Type B pancreatic cell (in vitro differentiated cells): ENCODE measurements at regions not wholly inside any gene's neighbourhood (a gene's known extent, or its start where the extent isn't known, plus 50 kb on each side); places are given as distances from the start of the nearest gene placed in this dataset.

Source experiments
- DNase-seq: peaks from one replicate; pipeline ENCODE4 v3.0.0; 2021; ENCODE audit warnings: mixed read lengths; ENCODE audit not compliant: unreplicated experiment; ENCODE audit errors: extremely low spot score
- H3K27ac Mint-ChIP-seq: 2 replicates; pipeline ENCODE4 v1.8.0; 2021; ENCODE audit warnings: mild to moderate bottlenecking, mixed read lengths
- H3K27me3 Mint-ChIP-seq: 2 replicates; pipeline ENCODE4 v1.8.0; 2021; ENCODE audit warnings: mixed read lengths
- H3K36me3 Mint-ChIP-seq: 2 replicates; pipeline ENCODE4 v1.8.0; 2021; ENCODE audit warnings: mixed read lengths
- H3K4me1 Mint-ChIP-seq: one replicate; pipeline ENCODE4 v1.8.0; 2021; ENCODE audit warnings: mixed read lengths; ENCODE audit not compliant: unreplicated experiment
- H3K4me3 Mint-ChIP-seq: 2 replicates; pipeline ENCODE4 v1.8.0; 2021; ENCODE audit warnings: mild to moderate bottlenecking, mixed read lengths
- H3K9me3 Mint-ChIP-seq: 2 replicates; pipeline ENCODE4 v1.8.0; 2021; ENCODE audit warnings: mixed read lengths
- CTCF ChIP-seq: fragments of 200-600 bp; sonication (generic); conservative IDR thresholded peaks from 2 replicates; pipeline ENCODE4 v1.5.0; 2021; ENCODE audit warnings: antibody characterized with exemption, mild to moderate bottlenecking

- no peak overlapping the region for H3K27ac Mint-ChIP-seq
- DNase-seq, result no peak
- H3K9me3 Mint-ChIP-seq, result no peaks in the 10 kb centered on the region
- no peak overlapping the region for H3K4me3 Mint-ChIP-seq
- no peaks in the 10 kb centered on the region for H3K4me1 Mint-ChIP-seq
- no peaks in the 10 kb centered on the region for H3K36me3 Mint-ChIP-seq
- no peak for TF ChIP-seq CTCF
- no peaks in the 10 kb centered on the region for H3K27me3 Mint-ChIP-seq
Measured at GRCh38 chr2:117065912-117066311, 748.6 kb upstream of the DDX18 start.

GRCh38 chr2:117067900-117068299 lies 746.6 kb upstream of the DDX18 start:
- DNase-seq, result no peak
- H3K27ac Mint-ChIP-seq, result no peak overlapping the region
- H3K9me3 Mint-ChIP-seq, result no peaks in the 10 kb centered on the region
- no peak for TF ChIP-seq CTCF
- no peak overlapping the region for H3K4me3 Mint-ChIP-seq
- no peaks in the 10 kb centered on the region for H3K27me3 Mint-ChIP-seq
- H3K36me3 Mint-ChIP-seq, result no peaks in the 10 kb centered on the region
- no peaks in the 10 kb centered on the region for H3K4me1 Mint-ChIP-seq

- no peaks in the 10 kb centered on the region for H3K27me3 Mint-ChIP-seq
- H3K4me3 Mint-ChIP-seq, result no peak overlapping the region
- no peaks in the 10 kb centered on the region for H3K4me1 Mint-ChIP-seq
- DNase-seq, result no peak
- H3K27ac Mint-ChIP-seq, result no peak overlapping the region
- no peaks in the 10 kb centered on the region for H3K36me3 Mint-ChIP-seq
- H3K9me3 Mint-ChIP-seq, result no peaks in the 10 kb centered on the region
- TF ChIP-seq CTCF, result no peak
Measured at GRCh38 chr2:117068371-117068770, 746.1 kb upstream of the DDX18 start.

GRCh38 chr2:117071556-117072102 lies 742.9 kb upstream of the DDX18 start:
- H3K27me3 Mint-ChIP-seq, result no peaks in the 10 kb centered on the region
- H3K27ac Mint-ChIP-seq, result no peak overlapping the region
- no peaks in the 10 kb centered on the region for H3K4me1 Mint-ChIP-seq

GRCh38 chr2:117074756-117075155 lies 739.7 kb upstream of the DDX18 start:
- no peak for TF ChIP-seq CTCF
- no peak overlapping the region for H3K27ac Mint-ChIP-seq
- H3K27me3 Mint-ChIP-seq, result no peaks in the 10 kb centered on the region
- H3K4me3 Mint-ChIP-seq, result no peak overlapping the region
- no peaks in the 10 kb centered on the region for H3K9me3 Mint-ChIP-seq
- no peak for DNase-seq
- H3K4me1 Mint-ChIP-seq, result no peaks in the 10 kb centered on the region
- no peaks in the 10 kb centered on the region for H3K36me3 Mint-ChIP-seq

More at GRCh38 chr2:117071556-117072102, 742.9 kb upstream of the DDX18 start:
- H3K9me3 Mint-ChIP-seq, result no peaks in the 10 kb centered on the region
- no peak for TF ChIP-seq CTCF
- DNase-seq, result no peak
- no peaks in the 10 kb centered on the region for H3K36me3 Mint-ChIP-seq
- H3K4me3 Mint-ChIP-seq, result no peak overlapping the region

DNA sequence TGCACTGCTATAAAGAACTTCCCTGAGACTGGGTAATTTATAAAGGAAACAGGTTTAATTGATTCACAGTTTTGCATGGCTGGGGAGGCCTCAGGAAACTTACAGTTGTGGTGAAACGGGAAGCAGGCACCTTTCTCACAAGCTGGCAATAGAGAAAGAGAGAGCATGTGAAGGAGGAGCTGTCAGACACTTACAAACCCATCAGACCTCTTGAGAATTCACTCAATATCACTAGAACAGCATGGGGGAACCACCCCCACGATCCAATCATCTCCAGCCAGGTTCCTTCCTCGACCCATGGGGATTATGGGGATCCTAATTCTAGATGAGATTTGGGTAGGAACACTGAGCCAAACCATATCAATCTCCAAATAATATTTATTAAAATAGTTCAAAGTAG lies 729.2 kb upstream of the DDX18 start:
- no peak overlapping the region for H3K27ac Mint-ChIP-seq
- H3K36me3 Mint-ChIP-seq, result no peaks in the 10 kb centered on the region
- peaks cover 17% of the 10 kb centered on the region for H3K4me1 Mint-ChIP-seq
- DNase-seq, result no peak
- no peaks in the 10 kb centered on the region for H3K27me3 Mint-ChIP-seq
- TF ChIP-seq CTCF, result no peak
- no peak overlapping the region for H3K4me3 Mint-ChIP-seq
- H3K9me3 Mint-ChIP-seq, result no peaks in the 10 kb centered on the region
